IPS-20b (cell line): ENCODE measurements at regions not wholly inside any gene's neighbourhood (a gene's known extent, or its start where the extent isn't known, plus 50 kb on each side); places are given as distances from the start of the nearest gene placed in this dataset.

ENCODE experiments used
- H3K27ac ChIP-seq: one replicate; pipeline ENCODE4 v1.5.1; 2013; ENCODE audit warnings: low read length
- H3K27me3 ChIP-seq: 2 replicates; pipeline ENCODE4 v1.6.1; 2013; ENCODE audit warnings: mild to moderate bottlenecking, low read length, inconsistent platforms; ENCODE audit not compliant: insufficient read depth
- H3K36me3 ChIP-seq: 2 replicates; pipeline ENCODE4 v1.6.1; 2013; ENCODE audit warnings: low read depth, mild to moderate bottlenecking, inconsistent platforms, low read length, moderate library complexity; ENCODE audit not compliant: insufficient read depth
- H3K4me1 ChIP-seq: 2 replicates; pipeline ENCODE4 v1.6.1; 2013; ENCODE audit warnings: mild to moderate bottlenecking, control low read depth, inconsistent platforms, low read length, moderate library complexity; ENCODE audit not compliant: insufficient read depth
- H3K4me3 ChIP-seq: 2 replicates; pipeline ENCODE4 v1.5.1; 2013; ENCODE audit warnings: mild to moderate bottlenecking, low read length, inconsistent platforms
- H3K9ac ChIP-seq: 2 replicates; pipeline ENCODE4 v1.6.1; 2013; ENCODE audit warnings: low read depth, mild to moderate bottlenecking, inconsistent platforms, low read length, moderate library complexity
- H3K9me3 ChIP-seq: 2 replicates; pipeline ENCODE4 v1.6.1; 2013; ENCODE audit warnings: mild to moderate bottlenecking, low read depth, low read length, inconsistent platforms; ENCODE audit not compliant: insufficient read depth

GRCh38 chr2:217090024-217090473 lies 230.2 kb upstream of the TNP1 start:
- Histone ChIP-seq H3K4me3 (no peak overlapping the region), H3K27ac (no peak overlapping the region), H3K9me3 (no peaks in the 10 kb centered on the region), H3K4me1 (no peaks in the 10 kb centered on the region), H3K27me3 (no peaks in the 10 kb centered on the region; the same call in 1 of the 2 replicates), H3K36me3 (no peaks in the 10 kb centered on the region), H3K9ac (no peak overlapping the region)

GRCh38 chr2:217086718-217087117 lies 226.9 kb upstream of the TNP1 start:
- H3K27ac ChIP-seq: no peak overlapping the region

GRCh38 chr2:217086038-217086522 lies 226.2 kb upstream of the TNP1 start:
- no peaks in the 10 kb centered on the region for H3K9me3 ChIP-seq
- H3K36me3 ChIP-seq: no peaks in the 10 kb centered on the region
- H3K27me3 ChIP-seq: no peaks in the 10 kb centered on the region; the same call in 1 of the 2 replicates
- no peak overlapping the region for H3K4me3 ChIP-seq
- no peak overlapping the region for H3K27ac ChIP-seq
- H3K9ac ChIP-seq: no peak overlapping the region
- no peaks in the 10 kb centered on the region for H3K4me1 ChIP-seq

More at GRCh38 chr2:217086718-217087117, 226.9 kb upstream of the TNP1 start:
- Histone ChIP-seq H3K9ac (no peak overlapping the region), H3K9me3 (no peaks in the 10 kb centered on the region), H3K4me1 (no peaks in the 10 kb centered on the region), H3K27me3 (no peaks in the 10 kb centered on the region; the same call in 1 of the 2 replicates), H3K36me3 (no peaks in the 10 kb centered on the region), H3K4me3 (no peak overlapping the region)

- Histone ChIP-seq H3K27ac (no peak overlapping the region), H3K9ac (no peak overlapping the region), H3K4me1 (no peaks in the 10 kb centered on the region), H3K36me3 (no peaks in the 10 kb centered on the region), H3K9me3 (no peaks in the 10 kb centered on the region), H3K4me3 (no peak overlapping the region), H3K27me3 (no peaks in the 10 kb centered on the region; the same call in 1 of the 2 replicates)
Measured at GRCh38 chr2:217085543-217085942, 225.7 kb upstream of the TNP1 start.

- no peak overlapping the region for H3K9ac ChIP-seq
- no peaks in the 10 kb centered on the region for H3K36me3 ChIP-seq
- H3K9me3 ChIP-seq: no peaks in the 10 kb centered on the region
- H3K27ac ChIP-seq: no peak overlapping the region
- H3K27me3 ChIP-seq: no peaks in the 10 kb centered on the region; the same call in 1 of the 2 replicates
- no peaks in the 10 kb centered on the region for H3K4me1 ChIP-seq
- H3K4me3 ChIP-seq: no peak overlapping the region
Measured at GRCh38 chr2:217081799-217082198, 221.9 kb upstream of the TNP1 start.

GRCh38 chr2:217079165-217079564 lies 219.3 kb upstream of the TNP1 start:
- H3K9ac ChIP-seq: no peak overlapping the region
- no peak overlapping the region for H3K4me3 ChIP-seq
- no peaks in the 10 kb centered on the region for H3K36me3 ChIP-seq
- no peak overlapping the region for H3K27ac ChIP-seq
- H3K27me3 ChIP-seq: no peaks in the 10 kb centered on the region
- no peaks in the 10 kb centered on the region for H3K9me3 ChIP-seq
- no peaks in the 10 kb centered on the region; the same call in 1 of the 2 replicates for H3K4me1 ChIP-seq

GRCh38 chr2:217077831-217078407 lies 218.1 kb upstream of the TNP1 start:
- no peak overlapping the region for H3K27ac ChIP-seq
- no peaks in the 10 kb centered on the region for H3K36me3 ChIP-seq
- no peak overlapping the region for H3K4me3 ChIP-seq
- no peak overlapping the region for H3K9ac ChIP-seq
- H3K9me3 ChIP-seq: no peaks in the 10 kb centered on the region
- H3K4me1 ChIP-seq: no peaks in the 10 kb centered on the region; the same call in 1 of the 2 replicates
- H3K27me3 ChIP-seq: no peaks in the 10 kb centered on the region

GRCh38 chr2:217076657-217077232 lies 216.9 kb upstream of the TNP1 start:
- no peaks in the 10 kb centered on the region for H3K27me3 ChIP-seq
- H3K36me3 ChIP-seq: no peaks in the 10 kb centered on the region
- no peak overlapping the region for H3K4me3 ChIP-seq
- no peak overlapping the region for H3K27ac ChIP-seq
- no peaks in the 10 kb centered on the region; the same call in 1 of the 2 replicates for H3K4me1 ChIP-seq
- no peaks in the 10 kb centered on the region for H3K9me3 ChIP-seq
- no peak overlapping the region for H3K9ac ChIP-seq

- Histone ChIP-seq H3K4me1 (no peaks in the 10 kb centered on the region; the same call in 1 of the 2 replicates), H3K9ac (no peak overlapping the region), H3K36me3 (no peaks in the 10 kb centered on the region), H3K27ac (no peak overlapping the region), H3K9me3 (no peaks in the 10 kb centered on the region), H3K4me3 (no peak overlapping the region), H3K27me3 (no peaks in the 10 kb centered on the region)
Measured at GRCh38 chr2:217076058-217076435, 216.2 kb upstream of the TNP1 start.

GRCh38 chr2:217075268-217076057 lies 215.6 kb upstream of the TNP1 start:
- no peaks in the 10 kb centered on the region for H3K36me3 ChIP-seq
- no peaks in the 10 kb centered on the region; the same call in 1 of the 2 replicates for H3K4me1 ChIP-seq
- H3K9ac ChIP-seq: no peak overlapping the region
- H3K27ac ChIP-seq: no peak overlapping the region
- no peaks in the 10 kb centered on the region for H3K27me3 ChIP-seq
- H3K4me3 ChIP-seq: no peak overlapping the region
- no peaks in the 10 kb centered on the region for H3K9me3 ChIP-seq

- Histone ChIP-seq H3K4me3 (no peak overlapping the region), H3K36me3 (no peaks in the 10 kb centered on the region), H3K27me3 (no peaks in the 10 kb centered on the region), H3K9me3 (no peaks in the 10 kb centered on the region), H3K9ac (no peak overlapping the region), H3K27ac (no peak overlapping the region), H3K4me1 (no peaks in the 10 kb centered on the region; the same call in 1 of the 2 replicates)
Measured at GRCh38 chr2:217074576-217075255, 214.9 kb upstream of the TNP1 start.
